T-helper 9 cell (primary cell): ENCODE measurements at regions not wholly inside any gene's neighbourhood (a gene's known extent, or its start where the extent isn't known, plus 50 kb on each side); places are given as distances from the start of the nearest gene placed in this dataset.
A peak's percentile ranks its signal among the peaks of the same experiment; 100 is the strongest.
"Not testable (repeated sequence)": the region's sequence is repeated elsewhere in the genome, so short reads cannot be mapped to it uniquely, and the experiment has no call there.

ENCODE experiments used
- DNase-seq: peaks from one replicate; pipeline ENCODE4 v3.0.0-alpha.2; 2020

- DNase-seq, result peak; percentile 49
These were observed 90.6 kb downstream of the ANXA2R start for GRCh38 chr5:42949348-42950115.

- DNase-seq, result no peak
These were observed 91.2 kb downstream of the ANXA2R start for GRCh38 chr5:42948961-42949347.

- no peak for DNase-seq
These were observed 95.1 kb downstream of the ANXA2R start for GRCh38 chr5:42944989-42945388.

- no peak for DNase-seq
These were observed 96.0 kb downstream of the ANXA2R start for GRCh38 chr5:42943931-42944631.

GRCh38 chr5:42940853-42941252 is 99.3 kb downstream of the ANXA2R start:
- no peak for DNase-seq

GRCh38 chr5:42932011-42932410 is 108.1 kb downstream of the ANXA2R start:
- DNase-seq, result not testable (repeated sequence)

- DNase-seq, result not testable (repeated sequence)
These were observed 108.7 kb downstream of the ANXA2R start for GRCh38 chr5:42931451-42931850.

GRCh38 chr5:42930934-42931333 is 109.2 kb downstream of the ANXA2R start:
- DNase-seq, result no peak

GRCh38 chr5:42929871-42930270 is 110.2 kb downstream of the ANXA2R start:
- DNase-seq, result no peak

GRCh38 chr5:42927730-42928129 is 112.4 kb downstream of the ANXA2R start:
- no peak for DNase-seq

GRCh38 chr5:42924686-42925085 is 113.0 kb upstream of the SELENOP start:
- DNase-seq, result no peak

- DNase-seq, result no peak
These were observed 112.5 kb upstream of the SELENOP start for GRCh38 chr5:42924226-42924625.

GRCh38 chr5:42923710-42924109 is 112.0 kb upstream of the SELENOP start:
- no peak for DNase-seq

- no peak for DNase-seq
These were observed 107.9 kb upstream of the SELENOP start for GRCh38 chr5:42919600-42919999.

GRCh38 chr5:42915306-42915866 is 103.7 kb upstream of the SELENOP start:
- DNase-seq, result no peak

- DNase-seq, result peak; percentile 27
These were observed 100.6 kb upstream of the SELENOP start for GRCh38 chr5:42912184-42912798.

GRCh38 chr5:42908509-42909488 is 97.1 kb upstream of the SELENOP start:
- DNase-seq, result peak; percentile 83

GRCh38 chr5:42908086-42908485 is 96.4 kb upstream of the SELENOP start:
- no peak for DNase-seq

GRCh38 chr5:42905827-42906226 is 94.1 kb upstream of the SELENOP start:
- DNase-seq, result no peak

GRCh38 chr5:42900734-42901133 is 89.0 kb upstream of the SELENOP start:
- DNase-seq, result no peak

GRCh38 chr5:42898760-42899159 is 87.1 kb upstream of the SELENOP start:
- no peak for DNase-seq

GRCh38 chr5:42896523-42896922 is 84.8 kb upstream of the SELENOP start:
- DNase-seq, result no peak
